ENCODE measurements at regions not wholly inside any gene's neighbourhood (a gene's known extent, or its start where the extent isn't known, plus 50 kb on each side); places are given as distances from the start of the nearest gene placed in this dataset.

DNA sequence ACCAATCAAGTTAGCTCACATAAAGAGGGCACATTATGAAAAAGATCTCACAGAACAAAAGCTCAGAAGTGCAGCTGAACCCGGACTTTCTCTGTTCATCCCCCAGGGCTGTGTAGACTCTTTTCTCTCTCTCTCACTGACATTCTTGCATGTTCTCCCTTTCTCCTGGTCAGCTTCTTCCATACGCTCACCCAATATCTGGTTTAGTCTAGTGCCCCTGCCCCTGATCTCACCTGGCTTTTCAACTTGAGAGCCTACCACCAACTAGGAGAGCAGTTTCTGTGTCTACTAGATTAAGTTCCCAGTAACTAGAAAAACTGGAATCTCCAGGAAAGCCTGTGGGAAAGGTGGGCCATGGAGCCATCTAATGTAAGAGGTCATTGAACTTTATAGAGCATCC, 126.9 kb upstream of the GRIK3 start:
- TF ChIP-seq, protein P1, sequence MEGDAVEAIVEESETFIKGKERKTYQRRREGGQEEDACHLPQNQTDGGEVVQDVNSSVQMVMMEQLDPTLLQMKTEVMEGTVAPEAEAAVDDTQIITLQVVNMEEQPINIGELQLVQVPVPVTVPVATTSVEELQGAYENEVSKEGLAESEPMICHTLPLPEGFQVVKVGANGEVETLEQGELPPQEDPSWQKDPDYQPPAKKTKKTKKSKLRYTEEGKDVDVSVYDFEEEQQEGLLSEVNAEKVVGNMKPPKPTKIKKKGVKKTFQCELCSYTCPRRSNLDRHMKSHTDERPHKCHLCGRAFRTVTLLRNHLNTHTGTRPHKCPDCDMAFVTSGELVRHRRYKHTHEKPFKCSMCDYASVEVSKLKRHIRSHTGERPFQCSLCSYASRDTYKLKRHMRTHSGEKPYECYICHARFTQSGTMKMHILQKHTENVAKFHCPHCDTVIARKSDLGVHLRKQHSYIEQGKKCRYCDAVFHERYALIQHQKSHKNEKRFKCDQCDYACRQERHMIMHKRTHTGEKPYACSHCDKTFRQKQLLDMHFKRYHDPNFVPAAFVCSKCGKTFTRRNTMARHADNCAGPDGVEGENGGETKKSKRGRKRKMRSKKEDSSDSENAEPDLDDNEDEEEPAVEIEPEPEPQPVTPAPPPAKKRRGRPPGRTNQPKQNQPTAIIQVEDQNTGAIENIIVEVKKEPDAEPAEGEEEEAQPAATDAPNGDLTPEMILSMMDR (IDR thresholded peaks at IDR 0.05; ENCODE audit: insufficient read depth, low read length, severe bottlenecking): no peak
- Histone ChIP-seq H3K27me3 (ENCODE audit: control insufficient read depth, insufficient read depth, low read length) (no peaks in the 10 kb centered on the region), H3K4me3 (ENCODE audit: low read depth, low read length) (no peak overlapping the region), H3K36me3 (ENCODE audit: control insufficient read depth, insufficient read depth, low read length) (no peaks in the 10 kb centered on the region)
- FAIRE-seq (no peak), DNase-seq (ENCODE audit: low read depth) (no peak)

DNA sequence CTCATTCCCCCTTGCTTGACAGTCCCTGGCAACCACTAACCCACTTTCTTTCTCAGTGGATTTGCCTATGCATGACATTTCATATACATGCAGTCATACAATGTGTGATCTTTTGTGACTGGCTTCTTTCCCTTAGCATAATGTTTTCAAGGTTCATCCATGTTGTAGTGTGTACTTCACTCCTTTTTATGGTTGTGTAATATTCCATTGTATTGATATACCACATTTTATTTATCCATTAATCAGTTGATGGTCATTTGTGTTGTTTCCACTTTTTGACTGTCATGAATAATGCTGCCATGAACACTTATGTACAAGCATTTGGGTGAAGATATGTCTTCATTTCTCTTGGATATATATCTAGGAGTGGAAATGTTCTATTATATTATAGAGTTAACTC, 127.7 kb upstream of the GRIK3 start:
- Histone ChIP-seq H3K27me3 (ENCODE audit: control insufficient read depth, insufficient read depth, low read length) (no peaks in the 10 kb centered on the region), H3K4me3 (ENCODE audit: low read depth, low read length) (no peak overlapping the region), H3K36me3 (ENCODE audit: control insufficient read depth, insufficient read depth, low read length) (no peaks in the 10 kb centered on the region)
- DNase-seq (ENCODE audit: low read depth) (no peak), FAIRE-seq (no peak)
- TF ChIP-seq, protein P1 (IDR thresholded peaks at IDR 0.05; ENCODE audit: insufficient read depth, low read length, severe bottlenecking): no peak

DNA sequence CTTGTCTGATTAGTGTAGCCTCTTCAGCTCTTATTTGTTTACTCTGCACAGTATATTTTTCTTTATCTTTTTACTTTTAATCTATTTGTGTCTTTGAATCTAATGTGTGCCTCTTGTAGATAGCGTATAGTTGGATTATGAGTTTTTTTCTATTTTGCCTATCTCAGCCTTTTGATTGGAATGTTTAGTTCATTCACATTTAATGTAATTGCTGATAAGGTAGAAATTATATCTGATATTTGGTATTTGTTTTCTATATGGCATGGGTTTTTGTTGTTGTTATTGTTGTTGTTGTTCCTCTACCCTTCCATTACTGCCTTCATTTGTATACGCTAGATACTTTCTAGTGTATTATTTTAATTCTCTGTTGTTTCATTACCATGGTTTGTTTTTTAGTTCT, 131.7 kb upstream of the GRIK3 start:
- Histone ChIP-seq H3K36me3 (ENCODE audit: control insufficient read depth, insufficient read depth, low read length) (no peaks in the 10 kb centered on the region), H3K4me3 (ENCODE audit: low read depth, low read length) (no peak overlapping the region), H3K27me3 (ENCODE audit: control insufficient read depth, insufficient read depth, low read length) (no peaks in the 10 kb centered on the region)
- FAIRE-seq (no peak), DNase-seq (ENCODE audit: low read depth) (no peak)
- TF ChIP-seq, protein P1 (IDR thresholded peaks at IDR 0.05; ENCODE audit: insufficient read depth, low read length, severe bottlenecking): no peak

DNA sequence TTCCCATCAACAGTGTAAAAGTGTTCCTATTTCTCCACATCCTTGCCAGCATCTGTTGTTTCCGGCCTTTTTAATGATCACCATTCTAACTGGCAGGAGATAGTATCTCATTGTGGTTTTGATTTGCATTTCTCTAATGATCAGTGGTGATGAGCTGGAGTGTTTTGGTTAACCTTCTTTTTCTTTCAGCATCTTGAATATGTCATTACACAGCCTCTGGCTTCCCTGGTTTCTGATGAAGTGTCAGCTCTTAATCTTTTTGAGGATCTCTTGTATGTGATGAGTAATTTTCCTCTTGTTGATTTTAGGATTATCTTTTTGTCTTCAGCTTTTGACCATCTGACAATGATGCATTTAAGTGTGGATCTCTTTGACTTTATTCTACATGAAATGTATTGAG, 133.2 kb upstream of the GRIK3 start:
- Histone ChIP-seq H3K4me3 (ENCODE audit: low read depth, low read length) (no peak overlapping the region), H3K27me3 (ENCODE audit: control insufficient read depth, insufficient read depth, low read length) (no peaks in the 10 kb centered on the region), H3K36me3 (ENCODE audit: control insufficient read depth, insufficient read depth, low read length) (no peaks in the 10 kb centered on the region)
- DNase-seq (ENCODE audit: low read depth) (no peak), FAIRE-seq (no peak)
- TF ChIP-seq, protein P1 (IDR thresholded peaks at IDR 0.05; ENCODE audit: insufficient read depth, low read length, severe bottlenecking): no peak

DNA sequence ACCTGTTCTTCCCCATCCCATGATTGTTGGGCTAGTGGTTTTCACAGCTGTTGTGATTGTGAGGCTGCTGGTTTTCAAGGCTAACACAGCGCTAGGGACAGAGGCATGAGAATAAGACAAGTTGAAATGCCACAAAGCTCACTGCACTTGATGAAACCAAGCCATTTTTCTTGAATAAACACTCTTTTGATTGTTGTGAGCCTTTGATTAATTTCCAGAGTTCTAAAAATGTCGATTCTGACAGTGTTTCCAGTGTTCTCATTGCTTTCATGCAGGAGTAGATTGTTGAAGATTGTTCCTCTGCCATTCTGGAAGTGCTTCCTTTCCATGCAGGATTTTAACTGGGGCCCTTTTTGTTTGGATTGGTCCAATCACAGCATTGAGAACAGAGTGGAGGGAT, 134.9 kb upstream of the GRIK3 start:
- DNase-seq (ENCODE audit: low read depth): no peak
- TF ChIP-seq, protein P1 (IDR thresholded peaks at IDR 0.05; ENCODE audit: insufficient read depth, low read length, severe bottlenecking): no peak
- H3K4me3 ChIP-seq (ENCODE audit: low read depth, low read length): no peak overlapping the region
- no peak for FAIRE-seq
- no peaks in the 10 kb centered on the region for H3K27me3 ChIP-seq (ENCODE audit: control insufficient read depth, insufficient read depth, low read length)
- H3K36me3 ChIP-seq (ENCODE audit: control insufficient read depth, insufficient read depth, low read length): no peaks in the 10 kb centered on the region

DNA sequence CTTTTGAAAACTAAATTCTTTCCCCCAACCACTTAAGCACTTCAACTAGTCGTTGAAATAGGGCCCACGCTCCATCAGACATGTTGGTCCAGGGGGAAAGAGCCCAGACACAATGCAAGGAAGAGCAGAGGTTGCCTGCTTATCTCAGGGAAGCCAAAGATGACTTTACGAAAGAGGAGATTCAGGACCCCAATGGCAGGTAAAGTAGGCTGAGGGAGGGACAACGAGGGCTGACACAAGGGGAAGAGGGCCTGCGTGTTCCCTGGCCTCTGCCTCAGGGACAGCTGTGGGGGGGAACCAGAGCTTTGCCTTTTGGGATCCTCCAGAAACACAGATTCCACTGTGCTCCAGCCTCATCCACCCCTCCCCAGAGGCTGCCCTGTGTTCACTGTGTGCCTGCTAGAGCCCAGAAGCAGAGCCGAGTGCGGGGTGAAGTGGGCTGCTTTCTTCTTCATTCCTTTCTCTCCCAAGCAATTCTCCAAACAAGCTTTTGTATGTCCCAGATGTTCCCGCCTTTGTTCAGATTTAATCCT, 135.5 kb upstream of the GRIK3 start:
- no peaks in the 10 kb centered on the region for H3K36me3 ChIP-seq (ENCODE audit: control insufficient read depth, insufficient read depth, low read length)
- TF ChIP-seq, protein P1 (IDR thresholded peaks at IDR 0.05; ENCODE audit: insufficient read depth, low read length, severe bottlenecking): no peak
- no peaks in the 10 kb centered on the region for H3K27me3 ChIP-seq (ENCODE audit: control insufficient read depth, insufficient read depth, low read length)
- no peak for FAIRE-seq
- H3K4me3 ChIP-seq (ENCODE audit: low read depth, low read length): no peak overlapping the region
- DNase-seq (ENCODE audit: low read depth): no peak
